HL-60 (cell line): ENCODE measurements at regions not wholly inside any gene's neighbourhood (a gene's known extent, or its start where the extent isn't known, plus 50 kb on each side); places are given as distances from the start of the nearest gene placed in this dataset.

ENCODE experiments used
- POLR2AphosphoS5 ChIP-seq: IDR thresholded peaks from 2 replicates; pipeline ENCODE4 v1.6.1; 2012; ENCODE audit warnings: low read depth
- REST ChIP-seq: IDR thresholded peaks from 2 replicates; pipeline ENCODE4 v1.6.1; 2012; ENCODE audit warnings: low read depth; ENCODE audit not compliant: insufficient replicate concordance
- SPI1 ChIP-seq: IDR thresholded peaks from 2 replicates; pipeline ENCODE4 v1.6.1; 2012; ENCODE audit warnings: low read depth, mild to moderate bottlenecking, borderline replicate concordance
- TF ChIP-seq, protein P1 (sequence below): IDR thresholded peaks from one replicate; pipeline ENCODE4 v1.5.1; 2011; ENCODE audit warnings: low read length, control low read depth, inconsistent platforms; ENCODE audit not compliant: insufficient read depth

- TF ChIP-seq, protein P1, sequence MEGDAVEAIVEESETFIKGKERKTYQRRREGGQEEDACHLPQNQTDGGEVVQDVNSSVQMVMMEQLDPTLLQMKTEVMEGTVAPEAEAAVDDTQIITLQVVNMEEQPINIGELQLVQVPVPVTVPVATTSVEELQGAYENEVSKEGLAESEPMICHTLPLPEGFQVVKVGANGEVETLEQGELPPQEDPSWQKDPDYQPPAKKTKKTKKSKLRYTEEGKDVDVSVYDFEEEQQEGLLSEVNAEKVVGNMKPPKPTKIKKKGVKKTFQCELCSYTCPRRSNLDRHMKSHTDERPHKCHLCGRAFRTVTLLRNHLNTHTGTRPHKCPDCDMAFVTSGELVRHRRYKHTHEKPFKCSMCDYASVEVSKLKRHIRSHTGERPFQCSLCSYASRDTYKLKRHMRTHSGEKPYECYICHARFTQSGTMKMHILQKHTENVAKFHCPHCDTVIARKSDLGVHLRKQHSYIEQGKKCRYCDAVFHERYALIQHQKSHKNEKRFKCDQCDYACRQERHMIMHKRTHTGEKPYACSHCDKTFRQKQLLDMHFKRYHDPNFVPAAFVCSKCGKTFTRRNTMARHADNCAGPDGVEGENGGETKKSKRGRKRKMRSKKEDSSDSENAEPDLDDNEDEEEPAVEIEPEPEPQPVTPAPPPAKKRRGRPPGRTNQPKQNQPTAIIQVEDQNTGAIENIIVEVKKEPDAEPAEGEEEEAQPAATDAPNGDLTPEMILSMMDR: no peak
- no peak for TF ChIP-seq POLR2AphosphoS5
- no peak for TF ChIP-seq SPI1
- no peak for TF ChIP-seq REST
Measured at GRCh38 chr20:4626228-4626627, 60.0 kb upstream of the PRNP start.
